IMR-90 (cell line): ENCODE measurements at regions not wholly inside any gene's neighbourhood (a gene's known extent, or its start where the extent isn't known, plus 50 kb on each side); places are given as distances from the start of the nearest gene placed in this dataset.

ENCODE experiments used
- ATAC-seq: fragments of 200-7000 bp; cut with Tn5 transposase; 2 replicates; pipeline ENCODE4 v1.9.1; 2020; ENCODE audit warnings: low read depth, mild to moderate bottlenecking, moderate library complexity
- BruUV-seq: library from RNA; stranded (reverse); fragments of 400-500 nt; replicated peaks from 2 replicates; lab custom pipeline; 2021; lab: Mats Ljungman, UMichigan
- CTCF ChIA-PET: fragments of 300-600 bp; formaldehyde crosslinking; extraction: SDS; loops from one replicate; lab custom pipeline; 2021; ENCODE audit warnings: antibody characterized with exemption; lab: Yijun Ruan, JAX
- POLR2A ChIA-PET: fragments of 300-600 bp; sonication (Branson Sonifier 250); formaldehyde crosslinking; loops from one replicate; lab custom pipeline; 2022; ENCODE audit warnings: antibody characterized with exemption; ENCODE audit not compliant: unreplicated experiment; lab: Charles Lee
- DNase-seq: peaks from one replicate; pipeline ENCODE4 v3.0.0; 2013
- H2AFZ ChIP-seq: replicated peaks from 2 replicates; pipeline ENCODE3; 2013; ENCODE audit warnings: low read length, mild to moderate bottlenecking; ENCODE audit not compliant: poor library complexity
- H2AK5ac ChIP-seq: 2 replicates; pipeline ENCODE4 v1.6.1; 2013; ENCODE audit warnings: low read depth, low read length, inconsistent platforms
- H2AK9ac ChIP-seq: replicated peaks from 2 replicates; pipeline ENCODE3; 2013; ENCODE audit warnings: mild to moderate bottlenecking, low read depth, low read length, moderate library complexity; ENCODE audit not compliant: poor library complexity
- H2BK120ac ChIP-seq: 2 replicates; pipeline ENCODE4 v1.6.1; 2013; ENCODE audit warnings: low read depth, low read length, inconsistent platforms
- H2BK15ac ChIP-seq: 3 replicates; pipeline ENCODE4 v1.6.1; 2013; ENCODE audit warnings: low read depth, low read length, inconsistent platforms
- H2BK20ac ChIP-seq: 2 replicates; pipeline ENCODE4 v1.6.1; 2013; ENCODE audit warnings: low read depth, mild to moderate bottlenecking, inconsistent platforms, low read length, moderate library complexity
- H2BK5ac ChIP-seq: 2 replicates; pipeline ENCODE4 v1.6.1; 2013; ENCODE audit warnings: mild to moderate bottlenecking, low read depth, low read length, inconsistent platforms; ENCODE audit not compliant: poor library complexity, severe bottlenecking
- H3K14ac ChIP-seq: replicated peaks from 2 replicates; pipeline ENCODE4 v1.6.1; 2013; ENCODE audit warnings: low read depth, low read length, inconsistent platforms
- H3K18ac ChIP-seq: 2 replicates; pipeline ENCODE4 v1.6.1; 2013; ENCODE audit warnings: low read depth, low read length, control low read depth
- H3K23ac ChIP-seq: 2 replicates; pipeline ENCODE4 v1.6.1; 2013; ENCODE audit warnings: low read depth, low read length, inconsistent platforms
- H3K27ac ChIP-seq: 2 replicates; pipeline ENCODE4 v1.5.1; 2013; ENCODE audit warnings: mild to moderate bottlenecking, control low read depth, low read length; ENCODE audit not compliant: insufficient read depth
- H3K27me3 ChIP-seq: 2 replicates; pipeline ENCODE4 v1.6.1; 2013; ENCODE audit warnings: low read length; ENCODE audit not compliant: control insufficient read depth, insufficient read depth
- H3K36me3 ChIP-seq: 2 replicates; pipeline ENCODE4 v1.6.1; 2013; ENCODE audit warnings: low read length, mixed read lengths; ENCODE audit not compliant: control insufficient read depth, insufficient read depth
- H3K4ac ChIP-seq: 2 replicates; pipeline ENCODE4 v1.6.1; 2013; ENCODE audit warnings: low read depth, low read length, inconsistent platforms
- H3K4me1 ChIP-seq: 2 replicates; pipeline ENCODE4 v1.6.1; 2013; ENCODE audit warnings: low read length, mixed read lengths; ENCODE audit not compliant: control insufficient read depth, insufficient read depth
- H3K4me2 ChIP-seq: 2 replicates; pipeline ENCODE4 v1.6.1; 2013; ENCODE audit warnings: low read depth, mild to moderate bottlenecking, control low read depth, low read length, moderate library complexity
- H3K4me3 ChIP-seq: 2 replicates; pipeline ENCODE4 v1.5.1; 2013; ENCODE audit warnings: low read depth, mild to moderate bottlenecking, control low read depth, low read length, moderate library complexity; ENCODE audit not compliant: insufficient read depth
- H3K56ac ChIP-seq: 2 replicates; pipeline ENCODE4 v1.6.1; 2013; ENCODE audit warnings: low read length, inconsistent platforms; ENCODE audit not compliant: insufficient read depth; ENCODE audit errors: extremely low read depth
- H3K79me1 ChIP-seq, 2 experiments: 2 replicates each; pipeline ENCODE4 v1.6.1; 2013; ENCODE audit warnings: low read length in 2 of 2, inconsistent platforms in 1 of 2, low read depth in 1 of 2
- H3K9ac ChIP-seq: 2 replicates; pipeline ENCODE4 v1.6.1; 2013; ENCODE audit warnings: low read depth, low read length, control low read depth
- H3K9me1 ChIP-seq: 2 replicates; pipeline ENCODE4 v1.6.1; 2013; ENCODE audit warnings: low read length, inconsistent platforms; ENCODE audit not compliant: insufficient read depth
- H3K9me3 ChIP-seq: 2 replicates; pipeline ENCODE4 v1.6.1; 2013; ENCODE audit warnings: low read length; ENCODE audit not compliant: control insufficient read depth, insufficient read depth
- H4K20me1 ChIP-seq: 2 replicates; pipeline ENCODE4 v1.6.1; 2013; ENCODE audit warnings: low read length, inconsistent platforms; ENCODE audit not compliant: insufficient read depth
- H4K5ac ChIP-seq: 2 replicates; pipeline ENCODE4 v1.6.1; 2013; ENCODE audit warnings: mild to moderate bottlenecking, low read depth, low read length, control low read depth
- H4K8ac ChIP-seq, 2 experiments: 2 replicates each; pipeline ENCODE4 v1.6.1; 2013; ENCODE audit warnings: low read depth in 2 of 2, low read length in 2 of 2, control low read depth in 1 of 2, inconsistent platforms in 1 of 2
- H4K91ac ChIP-seq: 2 replicates; pipeline ENCODE4 v1.6.1; 2013; ENCODE audit warnings: low read depth, low read length, inconsistent platforms; ENCODE audit not compliant: insufficient read depth
- POLR2A ChIP-seq: IDR thresholded peaks from 2 replicates; pipeline ENCODE4 v1.6.1; 2012; ENCODE audit warnings: mild to moderate bottlenecking, low read depth, low read length
- WGBS, 2 experiments: methylation state at CpG; one replicate each; pipeline versions ENCODE4 v1.1.5 to v1.1.7; 2013; ENCODE audit warnings: missing lambda C conversion rate in 2 of 2; ENCODE audit not compliant: insufficient read length in 1 of 2; ENCODE audit errors: extremely low coverage in 2 of 2; 5-methylcytosine and 5-hydroxymethylcytosine counted together
- dilution Hi-C: fragments of 300-500 bp; cut with HindIII; formaldehyde crosslinking; loops from one replicate; pipeline ENCODE4 v1.14.3; 2018; ENCODE audit warnings: low sequenced_read_pairs; ENCODE audit not compliant: unreplicated experiment
- in situ Hi-C: fragments of 300-500 bp; cut with MboI; formaldehyde crosslinking; loops from 3 replicates; pipeline ENCODE4 v1.14.3; 2019; ENCODE audit warnings: low sequenced_read_pairs, inconsistent platforms, mixed read lengths
- intact Hi-C: fragments of 100-400 bp; cut with micrococcal nuclease; formaldehyde crosslinking; loops from 2 replicates; pipeline ENCODE4 v1.10.0; 2022
- TF ChIP-seq, protein P1 (sequence below): fragments of 150-350 bp; IDR thresholded peaks from 2 replicates; pipeline ENCODE4 v1.6.1; 2017; ENCODE audit warnings: mild to moderate bottlenecking, antibody characterized with exemption, low read length, low read depth

DNA sequence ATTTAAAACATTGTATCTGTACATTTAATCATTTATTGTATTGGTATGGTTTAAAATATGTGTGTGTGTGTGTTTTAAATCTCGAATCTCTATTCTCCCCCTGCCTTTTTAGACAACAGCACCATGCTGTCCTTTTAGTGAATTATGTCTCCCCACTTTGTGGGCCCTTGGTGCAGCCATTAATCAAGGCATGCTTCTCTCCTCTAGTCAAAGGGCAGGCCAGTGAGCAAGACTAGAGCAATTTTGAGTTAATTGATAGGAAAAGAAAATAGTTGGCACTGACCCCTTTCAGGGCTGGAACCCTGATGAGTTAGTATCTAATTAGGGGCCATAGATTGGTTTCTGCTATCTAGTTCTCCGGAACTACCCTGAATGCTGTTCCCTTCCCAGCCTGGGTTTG, 111.0 kb downstream of the MAIP1 start:
- Histone ChIP-seq H3K4me1 (peaks cover 4% of the 10 kb centered on the region; the same call in 1 of the 2 replicates), H3K36me3 (no peaks in the 10 kb centered on the region), H2AK9ac (no peak overlapping the region), H3K4ac (no peak overlapping the region), H4K20me1 (no peaks in the 10 kb centered on the region), H3K14ac (no peak overlapping the region), H4K91ac (no peak overlapping the region), H2BK20ac (no peak overlapping the region), H3K27me3 (no peaks in the 10 kb centered on the region; the same call in none of the 2 replicates), H3K9me1 (no peaks in the 10 kb centered on the region), H4K5ac (no peak overlapping the region), H2AFZ (no peak overlapping the region), H3K4me3 (no peak overlapping the region), H2BK15ac (no peak overlapping the region), H3K56ac (no peak overlapping the region), H3K18ac (no peak overlapping the region), H3K23ac (no peak overlapping the region), H3K4me2 (no peak overlapping the region), H2BK120ac (no peak overlapping the region), H3K27ac (no peak overlapping the region), H2AK5ac (no peak overlapping the region), H4K8ac (no peak overlapping the region), H3K79me1 (no peaks in the 10 kb centered on the region), H2BK5ac (no peak overlapping the region), H3K9me3 (no peaks in the 10 kb centered on the region), H3K9ac (no peak overlapping the region)
- no peak for DNase-seq
- TF ChIP-seq, protein P1, sequence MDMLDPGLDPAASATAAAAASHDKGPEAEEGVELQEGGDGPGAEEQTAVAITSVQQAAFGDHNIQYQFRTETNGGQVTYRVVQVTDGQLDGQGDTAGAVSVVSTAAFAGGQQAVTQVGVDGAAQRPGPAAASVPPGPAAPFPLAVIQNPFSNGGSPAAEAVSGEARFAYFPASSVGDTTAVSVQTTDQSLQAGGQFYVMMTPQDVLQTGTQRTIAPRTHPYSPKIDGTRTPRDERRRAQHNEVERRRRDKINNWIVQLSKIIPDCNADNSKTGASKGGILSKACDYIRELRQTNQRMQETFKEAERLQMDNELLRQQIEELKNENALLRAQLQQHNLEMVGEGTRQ, result no peak
- no peak for TF ChIP-seq POLR2A
- in situ Hi-C loops, result no loop called here
- CTCF ChIA-PET, result no interaction called here
- dilution Hi-C loops, result no loop called here
- WGBS, 2 experiments, result no CpG with 5 or more reads among the region's 2 CpGs
- no TSS peak for BruUV-seq
- ATAC-seq, result no peak
- POLR2A ChIA-PET, result no interaction called here
- intact Hi-C loops, result no loop called here
